Loucy (cell line): ENCODE measurements at regions not wholly inside any gene's neighbourhood (a gene's known extent, or its start where the extent isn't known, plus 50 kb on each side); places are given as distances from the start of the nearest gene placed in this dataset.

Experiments used
- H2AFZ ChIP-seq: fragments of 200-600 bp; sonication (generic); 2 replicates; pipeline ENCODE4 v1.6.0; 2016; ENCODE audit warnings: antibody characterized with exemption, mild to moderate bottlenecking, low read length, moderate library complexity
- H3F3A ChIP-seq: fragments of 200-600 bp; 2 replicates; pipeline ENCODE4 v1.6.0; 2016; ENCODE audit warnings: antibody characterized with exemption, low read depth, mild to moderate bottlenecking
- H3K27me3 ChIP-seq: fragments of 200-600 bp; sonication (generic); 2 replicates; pipeline ENCODE4 v1.6.1; 2014; ENCODE audit warnings: low read length, mild to moderate bottlenecking; ENCODE audit not compliant: insufficient read depth, poor library complexity, severe bottlenecking
- H3K36me3 ChIP-seq: fragments of 200-600 bp; sonication (generic); 2 replicates; pipeline ENCODE4 v1.6.1; 2016; ENCODE audit warnings: low read length; ENCODE audit not compliant: insufficient read depth
- H3K4me1 ChIP-seq: fragments of 200-600 bp; sonication (generic); 2 replicates; pipeline ENCODE4 v1.5.1; 2014; ENCODE audit warnings: low read length, mild to moderate bottlenecking; ENCODE audit not compliant: insufficient read depth, poor library complexity, severe bottlenecking
- H3K4me2 ChIP-seq: fragments of 200-600 bp; sonication (generic); 2 replicates; pipeline ENCODE4 v1.6.0; 2014; ENCODE audit warnings: antibody characterized with exemption, low read length, low read depth, mild to moderate bottlenecking; ENCODE audit not compliant: poor library complexity, severe bottlenecking
- H3K4me3 ChIP-seq: fragments of 200-600 bp; sonication (generic); 2 replicates; pipeline ENCODE4 v1.5.1; 2014; ENCODE audit warnings: low read length, mild to moderate bottlenecking, mixed read lengths; ENCODE audit not compliant: poor library complexity, severe bottlenecking
- H3K79me2 ChIP-seq: fragments of 200-600 bp; sonication (generic); 2 replicates; pipeline ENCODE4 v1.6.1; 2014; ENCODE audit warnings: low read length; ENCODE audit not compliant: insufficient read depth
- H3K9ac ChIP-seq: fragments of 200-600 bp; sonication (generic); 2 replicates; pipeline ENCODE4 v1.6.0; 2014; ENCODE audit warnings: mild to moderate bottlenecking, low read depth, low read length, moderate library complexity; ENCODE audit not compliant: poor library complexity, severe bottlenecking
- H3K9me2 ChIP-seq: fragments of 200-600 bp; sonication (generic); replicated peaks from 2 replicates; pipeline ENCODE4 v1.6.1; 2016; ENCODE audit warnings: low read depth, low read length, mixed read lengths
- H3K9me3 ChIP-seq: fragments of 200-600 bp; sonication (generic); 2 replicates; pipeline ENCODE4 v1.6.1; 2014; ENCODE audit warnings: mild to moderate bottlenecking, antibody characterized with exemption, low read length, low read depth; ENCODE audit not compliant: insufficient read depth
- H4K20me1 ChIP-seq: fragments of 200-600 bp; sonication (generic); 2 replicates; pipeline ENCODE4 v1.6.0; 2014; ENCODE audit warnings: antibody characterized with exemption, low read length, mild to moderate bottlenecking; ENCODE audit not compliant: insufficient read depth, poor library complexity, severe bottlenecking
- EZH2phosphoT487 ChIP-seq: fragments of 200-600 bp; IDR thresholded peaks from 2 replicates; pipeline ENCODE4 v1.6.1; 2018; ENCODE audit warnings: antibody characterized with exemption, mild to moderate bottlenecking, moderate library complexity, borderline replicate concordance
- TF ChIP-seq, protein P1 (sequence below): fragments of 200-600 bp; sonication (generic); conservative IDR thresholded peaks from 2 replicates; pipeline ENCODE4 v1.5.1; 2014; ENCODE audit warnings: mild to moderate bottlenecking, antibody characterized with exemption, low read length

DNA sequence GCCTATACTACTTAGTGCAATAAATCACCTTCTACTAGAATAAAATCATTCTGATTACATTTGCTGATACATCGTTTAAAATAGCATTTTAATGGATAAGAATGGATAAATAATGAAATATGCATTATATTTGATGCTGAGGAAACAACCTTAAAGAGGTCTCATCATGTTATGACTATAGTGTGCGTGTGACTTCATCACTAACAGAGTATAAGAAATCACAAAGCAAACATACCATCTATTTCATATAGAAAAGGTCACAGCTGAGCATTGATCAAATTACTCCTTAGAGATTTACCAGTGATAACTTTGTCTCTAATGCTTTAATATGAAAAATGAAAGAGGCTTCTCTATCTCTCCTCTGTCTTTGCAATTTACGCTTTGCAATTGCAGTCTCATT lies 1620.3 kb upstream of the SLC10A2 start:
- no peak overlapping the region for H2AFZ ChIP-seq
- H3K9me2 ChIP-seq = no peaks in the 10 kb centered on the region
- no peaks in the 10 kb centered on the region for H3K4me1 ChIP-seq

DNA sequence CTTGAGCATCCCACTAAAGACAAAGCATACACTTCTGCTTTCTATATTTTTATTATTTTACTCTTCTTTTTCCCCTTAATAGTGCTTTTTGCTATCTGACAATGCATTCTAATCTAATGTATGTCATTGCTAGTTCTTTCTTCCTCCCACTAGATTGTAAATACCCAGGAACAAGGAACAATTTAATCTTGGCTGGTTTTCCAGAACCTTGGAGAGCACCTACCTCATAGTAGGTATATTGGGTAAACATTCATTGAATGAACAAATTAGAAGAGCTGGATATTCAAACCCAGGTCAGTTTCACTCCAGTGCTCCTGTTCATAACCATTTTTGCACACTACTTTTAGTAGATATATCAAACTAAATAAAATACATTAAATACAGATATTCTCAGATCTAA lies 1617.6 kb upstream of the SLC10A2 start:
- no peaks in the 10 kb centered on the region for H3K4me1 ChIP-seq

More for the DNA sequence above, 1620.3 kb upstream of the SLC10A2 start:
- Histone ChIP-seq H3K4me2 (no peak overlapping the region), H3K79me2 (no peaks in the 10 kb centered on the region), H3K9ac (no peak overlapping the region), H3K27me3 (no peaks in the 10 kb centered on the region), H3K9me3 (no peaks in the 10 kb centered on the region), H3K4me3 (no peak overlapping the region), H3F3A (no peaks in the 10 kb centered on the region), H4K20me1 (no peaks in the 10 kb centered on the region), H3K36me3 (no peaks in the 10 kb centered on the region)
- TF ChIP-seq, protein P1, sequence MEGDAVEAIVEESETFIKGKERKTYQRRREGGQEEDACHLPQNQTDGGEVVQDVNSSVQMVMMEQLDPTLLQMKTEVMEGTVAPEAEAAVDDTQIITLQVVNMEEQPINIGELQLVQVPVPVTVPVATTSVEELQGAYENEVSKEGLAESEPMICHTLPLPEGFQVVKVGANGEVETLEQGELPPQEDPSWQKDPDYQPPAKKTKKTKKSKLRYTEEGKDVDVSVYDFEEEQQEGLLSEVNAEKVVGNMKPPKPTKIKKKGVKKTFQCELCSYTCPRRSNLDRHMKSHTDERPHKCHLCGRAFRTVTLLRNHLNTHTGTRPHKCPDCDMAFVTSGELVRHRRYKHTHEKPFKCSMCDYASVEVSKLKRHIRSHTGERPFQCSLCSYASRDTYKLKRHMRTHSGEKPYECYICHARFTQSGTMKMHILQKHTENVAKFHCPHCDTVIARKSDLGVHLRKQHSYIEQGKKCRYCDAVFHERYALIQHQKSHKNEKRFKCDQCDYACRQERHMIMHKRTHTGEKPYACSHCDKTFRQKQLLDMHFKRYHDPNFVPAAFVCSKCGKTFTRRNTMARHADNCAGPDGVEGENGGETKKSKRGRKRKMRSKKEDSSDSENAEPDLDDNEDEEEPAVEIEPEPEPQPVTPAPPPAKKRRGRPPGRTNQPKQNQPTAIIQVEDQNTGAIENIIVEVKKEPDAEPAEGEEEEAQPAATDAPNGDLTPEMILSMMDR = no peak
- no peak for TF ChIP-seq EZH2phosphoT487

DNA sequence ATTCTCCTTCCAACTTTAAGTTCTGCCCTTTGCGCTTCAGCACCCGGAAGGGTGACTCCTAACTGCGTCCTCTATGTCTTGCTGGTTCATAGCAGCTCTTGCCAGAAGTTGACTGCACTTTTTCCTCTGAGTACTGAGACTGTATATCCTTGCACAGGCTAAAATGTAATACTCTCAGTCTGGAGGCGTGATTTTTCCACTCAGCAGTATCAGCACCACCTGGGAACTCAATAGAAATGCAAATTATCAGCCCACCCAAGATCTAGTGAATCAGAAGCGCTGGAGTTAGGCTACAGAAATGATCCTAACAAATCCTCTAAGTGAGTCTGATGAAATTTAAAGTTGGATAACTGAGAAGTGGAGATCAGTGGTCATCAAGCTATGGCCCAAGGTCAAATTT lies 1611.9 kb upstream of the SLC10A2 start:
- Histone ChIP-seq H3K9me3 (no peaks in the 10 kb centered on the region), H3K9ac (no peak overlapping the region), H2AFZ (no peak overlapping the region), H4K20me1 (no peaks in the 10 kb centered on the region), H3K4me3 (no peak overlapping the region), H3K36me3 (no peaks in the 10 kb centered on the region), H3K27me3 (no peaks in the 10 kb centered on the region), H3K4me2 (no peak overlapping the region), H3K4me1 (no peaks in the 10 kb centered on the region), H3K79me2 (no peaks in the 10 kb centered on the region), H3F3A (no peaks in the 10 kb centered on the region), H3K9me2 (no peaks in the 10 kb centered on the region)
- TF ChIP-seq, protein P1 = no peak
- no peak for TF ChIP-seq EZH2phosphoT487

More for the DNA sequence above, 1617.6 kb upstream of the SLC10A2 start:
- no peaks in the 10 kb centered on the region for H3K9me3 ChIP-seq
- H3K27me3 ChIP-seq = no peaks in the 10 kb centered on the region
- no peaks in the 10 kb centered on the region for H3K36me3 ChIP-seq
- H3K9me2 ChIP-seq = no peaks in the 10 kb centered on the region
- no peak overlapping the region for H2AFZ ChIP-seq
- H4K20me1 ChIP-seq = no peaks in the 10 kb centered on the region
- no peaks in the 10 kb centered on the region for H3F3A ChIP-seq
- TF ChIP-seq, protein P1 = no peak
- H3K4me3 ChIP-seq = no peak overlapping the region
- no peak overlapping the region for H3K9ac ChIP-seq
- H3K79me2 ChIP-seq = no peaks in the 10 kb centered on the region
- H3K4me2 ChIP-seq = no peak overlapping the region
